HG03558 (cell line): ENCODE measurements at regions not wholly inside any gene's neighbourhood (a gene's known extent, or its start where the extent isn't known, plus 50 kb on each side); places are given as distances from the start of the nearest gene placed in this dataset.

Source experiments
- ATAC-seq: cut with Tn5 transposase; IDR thresholded peaks from one replicate; pipeline ENCODE4 v1.9.1; 2021; ENCODE audit warnings: moderate number of reproducible peaks; ENCODE audit not compliant: unreplicated experiment; ENCODE audit errors: extremely low read depth

DNA sequence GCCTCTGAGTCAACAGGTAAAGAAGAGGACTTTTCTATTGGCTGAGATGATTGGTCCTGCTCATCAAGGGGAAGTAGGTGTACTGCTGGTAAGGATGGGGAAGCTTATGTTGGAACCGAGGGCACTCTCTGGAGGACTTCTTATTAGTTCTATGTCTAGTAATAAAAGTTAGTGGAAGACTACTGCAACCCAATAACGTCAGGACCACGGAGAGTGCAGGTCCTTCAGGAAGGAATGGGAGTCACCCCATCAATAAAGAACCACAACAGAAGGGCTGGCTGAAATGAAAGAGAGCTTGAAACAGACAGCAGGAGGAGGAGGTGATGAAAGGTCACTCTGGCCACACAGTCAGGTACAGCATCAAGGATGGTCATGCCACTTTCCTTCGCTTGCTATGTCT, 68.8 kb upstream of the PRR23E start:
- no peak for ATAC-seq

DNA sequence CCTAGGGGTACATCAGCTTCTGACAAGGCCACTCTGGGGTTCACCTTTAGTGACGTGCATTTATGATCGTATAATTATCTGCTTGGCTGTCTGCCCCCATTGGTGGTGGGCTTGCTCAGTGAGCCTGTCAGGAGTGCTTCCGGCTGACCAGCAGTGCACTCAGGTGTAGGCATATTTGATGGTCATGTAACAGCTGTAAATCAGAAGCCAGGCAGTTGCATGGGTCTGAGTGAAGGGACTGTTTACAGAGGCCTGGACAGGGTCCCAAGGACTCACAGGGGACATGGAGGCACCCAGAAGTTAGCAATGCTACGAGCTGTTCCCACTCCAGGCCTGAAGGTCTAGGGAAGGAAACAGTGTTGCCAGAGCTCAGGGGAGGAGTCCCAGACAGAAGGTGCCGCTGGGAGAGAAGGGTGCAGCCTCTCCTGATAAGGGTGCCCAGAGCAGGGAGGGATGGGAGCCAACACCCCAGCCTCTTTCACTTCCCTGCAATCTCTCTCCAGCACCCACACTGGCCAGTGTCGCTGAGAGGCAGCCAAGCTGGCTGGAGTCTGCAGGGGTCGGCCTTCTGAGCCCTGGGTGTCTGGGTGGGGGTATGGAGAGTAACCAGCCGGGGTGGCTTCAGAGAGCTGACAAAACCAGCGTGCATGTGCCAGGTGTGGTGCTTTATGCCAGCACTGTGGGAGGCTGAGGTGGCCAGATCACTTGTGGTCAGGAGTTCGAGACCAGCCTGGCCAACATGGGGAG, 61.3 kb upstream of the PRR23E start:
- ATAC-seq = no peak

DNA sequence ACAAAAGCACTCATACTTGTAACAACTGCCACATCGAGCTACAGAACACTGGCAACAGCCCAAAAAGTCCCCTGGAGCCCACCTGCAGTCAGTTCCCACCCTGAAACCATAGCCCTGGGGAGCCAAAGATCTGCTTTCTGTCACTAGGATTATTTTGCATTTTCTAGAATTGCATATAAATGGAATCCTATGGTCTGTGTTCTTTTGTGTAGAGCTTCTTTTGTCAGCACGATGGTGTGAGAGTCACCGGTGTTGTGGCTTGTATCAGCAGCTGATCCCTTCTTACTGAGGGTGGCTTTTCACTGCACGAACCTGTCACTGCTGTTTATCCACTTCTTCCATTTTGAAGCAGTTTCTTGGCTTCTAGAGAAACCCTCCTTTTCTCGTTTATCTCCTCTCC, 60.1 kb upstream of the PRR23E start:
- no peak for ATAC-seq

DNA sequence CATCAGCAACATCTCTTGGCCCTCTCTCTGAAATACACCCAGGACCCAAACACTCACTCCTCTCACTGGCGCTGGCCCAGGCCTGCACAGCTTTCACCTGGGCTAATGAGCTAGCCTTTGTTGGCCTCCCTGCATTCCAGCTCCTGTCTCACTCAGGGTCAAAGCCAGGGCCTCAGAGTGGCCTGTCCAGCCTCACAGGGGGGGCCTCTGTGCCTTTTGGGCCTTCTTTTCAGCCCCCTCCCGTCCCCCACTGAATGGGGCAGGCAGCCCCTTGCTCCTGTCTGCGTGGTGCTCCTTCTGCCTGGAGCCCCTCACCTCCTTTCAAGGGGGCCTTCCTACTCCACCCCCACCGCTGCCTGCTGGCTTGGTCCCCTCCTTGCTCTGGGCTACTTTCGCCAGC, 59.0 kb upstream of the PRR23E start:
- ATAC-seq = no peak

DNA sequence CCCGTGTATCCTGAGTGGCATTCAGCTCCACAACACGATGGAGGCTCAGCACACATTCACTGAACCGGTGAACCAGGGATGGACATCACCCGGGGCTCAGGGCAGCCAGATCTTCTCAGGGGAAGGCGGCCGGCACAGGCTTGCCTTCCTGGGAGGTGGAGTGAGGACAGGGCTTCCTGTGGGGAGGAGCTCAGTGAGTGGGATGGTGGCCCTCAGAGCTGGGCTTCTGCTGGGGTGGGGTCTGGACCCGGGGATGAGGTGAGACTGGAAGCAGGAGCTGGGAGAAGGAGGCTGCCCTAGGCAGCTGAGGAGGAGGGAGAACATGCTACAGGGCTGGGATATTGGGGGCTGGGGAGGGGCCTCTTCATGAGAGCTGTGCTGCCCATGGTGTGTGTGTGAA, 58.5 kb upstream of the PRR23E start:
- no peak for ATAC-seq

DNA sequence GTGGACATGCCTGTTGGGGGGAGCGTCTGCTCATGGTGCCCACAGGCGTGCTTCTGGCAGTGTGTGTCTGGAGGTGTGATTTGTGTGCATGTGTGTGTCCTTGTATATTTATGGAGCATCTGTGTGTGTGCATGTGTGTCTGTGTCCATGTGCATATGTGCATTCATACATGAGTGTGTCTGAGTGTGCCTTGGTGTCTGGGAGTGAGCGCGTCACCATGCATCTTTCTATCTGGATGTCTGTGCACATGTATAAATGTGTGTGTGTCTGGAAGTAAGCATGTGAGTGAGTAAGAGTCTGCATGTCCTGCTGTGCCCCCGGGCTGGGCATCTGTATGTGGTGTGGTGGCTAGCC, 58.1 kb upstream of the PRR23E start:
- no peak for ATAC-seq

DNA sequence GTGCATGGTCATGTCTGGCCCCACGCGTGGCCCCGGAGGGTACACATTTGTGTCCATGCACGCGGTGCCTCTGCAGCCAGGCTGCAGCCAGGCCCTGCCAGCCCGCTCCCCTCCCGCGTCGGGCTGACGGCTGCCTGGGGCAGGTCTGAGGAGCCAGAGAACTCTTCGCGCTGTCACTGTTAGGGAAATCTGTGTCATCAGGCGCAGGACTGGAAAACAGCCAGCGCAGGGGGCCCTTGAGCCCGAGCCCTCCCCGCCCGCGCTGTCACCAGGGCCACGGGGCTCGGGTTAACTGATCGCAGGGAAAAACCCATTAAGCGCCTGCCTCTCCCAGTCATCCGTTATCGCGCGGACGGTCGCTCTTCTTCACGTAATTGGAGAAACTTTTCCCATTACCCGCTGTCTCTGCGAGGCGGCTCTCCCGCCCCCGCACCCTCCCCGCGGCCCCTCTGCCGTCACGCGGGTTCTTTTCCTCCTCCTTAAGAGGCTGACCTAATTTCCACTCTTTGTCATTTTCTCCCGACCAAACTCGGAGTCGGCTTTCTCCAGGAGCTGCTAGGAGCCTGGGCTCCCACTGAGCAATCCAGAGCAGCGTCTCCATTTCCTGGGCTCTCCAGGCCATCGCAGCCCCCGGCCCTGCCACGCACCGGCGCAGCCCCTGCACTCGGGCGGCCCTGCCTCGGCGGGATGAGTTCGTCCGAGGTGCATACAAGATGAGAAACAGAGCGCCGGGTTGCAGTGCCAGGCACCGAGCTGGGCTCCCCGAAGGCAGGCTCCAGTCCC, 57.5 kb upstream of the PRR23E start:
- no peak for ATAC-seq

DNA sequence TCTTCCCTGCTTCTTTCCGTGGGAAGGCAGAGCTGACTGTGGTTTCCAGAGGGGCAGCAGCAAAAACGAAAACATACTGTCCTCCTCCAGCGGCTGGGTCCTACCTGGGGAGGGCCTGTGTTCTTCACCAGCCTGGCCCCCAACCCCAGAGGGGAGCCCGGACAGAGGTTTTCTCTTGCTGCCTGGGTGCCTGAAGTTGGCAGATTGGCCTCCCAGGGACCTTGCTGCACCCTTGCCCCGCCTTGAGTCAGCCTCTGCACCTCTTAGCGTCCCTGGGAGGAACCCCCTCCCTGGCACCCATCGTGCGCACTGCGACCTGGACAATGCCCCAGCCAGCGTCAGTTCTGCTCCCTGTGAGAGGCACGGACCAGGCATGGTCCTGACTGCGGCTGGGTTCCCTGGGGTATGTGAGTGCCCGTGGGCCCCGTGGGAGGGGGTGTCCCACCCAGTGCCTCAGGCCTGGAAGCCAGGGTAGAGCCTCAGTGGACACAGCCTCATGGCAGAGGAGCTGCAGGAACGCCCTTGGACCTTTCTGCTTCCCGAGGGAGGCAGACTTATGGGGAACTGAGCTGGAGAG, 56.8 kb upstream of the PRR23E start:
- no peak for ATAC-seq

DNA sequence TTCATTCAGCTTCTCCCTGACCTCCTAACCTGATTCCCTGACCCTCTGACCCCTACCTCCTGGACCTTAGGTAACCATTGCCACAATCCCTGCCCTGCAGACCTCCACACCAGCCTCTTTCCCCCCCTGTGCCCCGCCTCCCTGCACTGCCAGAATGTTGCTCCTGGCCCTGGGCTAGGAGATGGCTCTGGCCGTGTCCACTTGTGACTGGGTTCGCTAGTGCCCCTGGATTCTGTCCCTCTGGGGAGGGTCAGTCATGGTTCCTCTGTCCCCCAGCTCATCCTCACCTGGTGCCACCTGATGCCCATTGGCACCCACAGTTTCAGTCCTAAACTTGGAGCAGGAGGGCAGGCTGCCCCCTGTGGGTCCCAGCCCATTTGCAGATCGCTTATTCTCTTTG, 56.2 kb upstream of the PRR23E start:
- ATAC-seq = no peak

DNA sequence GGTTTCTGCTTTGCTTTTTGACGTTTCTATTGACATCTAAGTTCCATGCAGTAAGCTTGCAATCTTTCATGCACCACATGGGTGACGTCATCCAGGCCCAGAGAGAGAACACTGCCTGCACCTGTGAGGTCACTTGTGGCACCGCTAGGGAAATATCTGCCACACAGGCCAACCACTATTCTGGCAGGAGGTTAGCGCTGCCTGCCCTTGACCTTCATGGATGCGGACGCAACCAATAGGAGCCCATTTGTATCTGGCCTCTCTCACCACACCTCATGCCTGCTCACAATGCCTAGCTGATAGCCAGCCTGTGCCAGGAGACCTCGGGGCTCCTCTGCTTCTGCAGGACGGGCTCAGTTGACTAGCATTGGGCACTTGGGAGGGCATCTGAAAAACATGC, 55.8 kb upstream of the PRR23E start:
- ATAC-seq = no peak

DNA sequence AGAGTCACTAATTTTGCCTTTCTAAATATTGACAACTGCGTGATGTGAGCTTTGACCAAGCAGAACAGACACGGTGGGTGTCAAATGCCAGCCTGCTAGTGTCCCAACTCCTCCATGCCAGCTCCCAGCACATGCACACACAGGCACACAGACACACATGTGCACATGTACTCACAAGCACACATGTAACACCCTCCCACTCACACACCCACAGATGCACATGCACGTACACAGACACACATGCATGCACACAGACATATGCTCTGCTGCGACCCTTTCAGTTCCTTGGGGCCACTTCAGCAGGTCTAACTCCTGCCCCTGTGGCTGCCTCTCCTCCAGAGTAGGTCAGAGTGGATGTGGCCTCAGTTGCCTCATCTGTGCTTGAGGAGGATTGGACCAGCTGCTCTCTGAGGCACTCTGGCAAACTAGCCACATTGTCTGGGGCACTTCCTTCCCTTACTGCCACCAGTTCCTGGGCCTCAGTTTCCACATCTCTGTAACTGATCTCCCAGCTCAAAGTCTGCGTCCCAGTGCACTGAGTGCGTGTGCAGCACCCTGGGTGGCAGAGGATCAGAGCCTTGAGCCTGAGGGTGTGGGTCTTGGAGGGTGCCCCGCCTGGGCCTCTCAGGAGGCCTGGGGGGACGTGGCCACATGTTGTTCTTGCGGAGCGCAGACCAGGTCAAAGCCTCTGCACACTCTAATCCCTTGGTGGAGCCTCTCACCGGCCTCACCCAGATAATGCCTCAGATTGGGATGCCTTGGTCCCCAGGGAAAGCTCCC, 55.0 kb upstream of the PRR23E start:
- no peak for ATAC-seq

DNA sequence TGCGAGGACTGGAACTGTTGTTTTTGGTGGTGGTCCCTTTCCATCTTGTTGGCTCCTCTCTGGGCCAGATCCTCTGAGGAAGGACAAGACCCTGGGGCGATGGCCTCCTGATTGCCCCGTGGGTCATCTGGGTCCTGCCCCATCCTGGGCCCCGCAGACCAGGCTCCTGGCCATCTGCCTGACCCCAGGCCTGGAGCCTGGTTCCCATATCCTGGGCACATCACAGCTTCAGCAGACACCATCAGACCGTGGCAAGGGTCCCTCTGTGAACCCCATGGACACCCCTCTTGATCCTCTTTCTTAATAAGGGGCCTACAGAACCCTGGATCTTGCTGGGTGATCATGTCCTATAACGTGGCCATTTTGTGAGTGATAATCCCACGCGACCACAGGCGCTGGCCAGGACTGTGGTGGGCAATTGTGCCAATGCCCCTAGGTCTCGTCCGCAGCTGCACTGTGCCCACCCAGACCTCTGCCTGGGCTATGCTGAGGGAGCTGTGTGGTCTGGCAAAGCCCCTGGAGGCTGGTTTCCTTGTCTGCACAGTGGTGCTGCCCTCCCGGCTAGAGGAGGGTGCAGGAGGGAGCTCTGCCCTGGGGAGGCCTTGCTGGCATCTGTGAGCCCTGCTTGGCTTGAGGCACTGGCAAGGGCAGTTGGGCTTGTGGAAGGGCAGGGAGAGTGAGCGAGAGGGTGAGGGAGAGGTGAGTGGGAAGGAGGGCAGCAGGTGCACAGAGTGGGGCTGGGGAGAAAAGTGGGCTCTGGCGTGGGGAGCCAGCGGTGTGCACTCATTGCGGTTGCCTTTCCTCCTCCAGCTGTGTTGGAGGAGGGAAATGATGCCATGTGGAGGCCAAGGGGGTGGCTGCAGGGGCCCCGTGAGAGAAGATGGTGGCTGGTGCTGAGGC, 53.1 kb upstream of the PRR23E start:
- ATAC-seq = no peak

DNA sequence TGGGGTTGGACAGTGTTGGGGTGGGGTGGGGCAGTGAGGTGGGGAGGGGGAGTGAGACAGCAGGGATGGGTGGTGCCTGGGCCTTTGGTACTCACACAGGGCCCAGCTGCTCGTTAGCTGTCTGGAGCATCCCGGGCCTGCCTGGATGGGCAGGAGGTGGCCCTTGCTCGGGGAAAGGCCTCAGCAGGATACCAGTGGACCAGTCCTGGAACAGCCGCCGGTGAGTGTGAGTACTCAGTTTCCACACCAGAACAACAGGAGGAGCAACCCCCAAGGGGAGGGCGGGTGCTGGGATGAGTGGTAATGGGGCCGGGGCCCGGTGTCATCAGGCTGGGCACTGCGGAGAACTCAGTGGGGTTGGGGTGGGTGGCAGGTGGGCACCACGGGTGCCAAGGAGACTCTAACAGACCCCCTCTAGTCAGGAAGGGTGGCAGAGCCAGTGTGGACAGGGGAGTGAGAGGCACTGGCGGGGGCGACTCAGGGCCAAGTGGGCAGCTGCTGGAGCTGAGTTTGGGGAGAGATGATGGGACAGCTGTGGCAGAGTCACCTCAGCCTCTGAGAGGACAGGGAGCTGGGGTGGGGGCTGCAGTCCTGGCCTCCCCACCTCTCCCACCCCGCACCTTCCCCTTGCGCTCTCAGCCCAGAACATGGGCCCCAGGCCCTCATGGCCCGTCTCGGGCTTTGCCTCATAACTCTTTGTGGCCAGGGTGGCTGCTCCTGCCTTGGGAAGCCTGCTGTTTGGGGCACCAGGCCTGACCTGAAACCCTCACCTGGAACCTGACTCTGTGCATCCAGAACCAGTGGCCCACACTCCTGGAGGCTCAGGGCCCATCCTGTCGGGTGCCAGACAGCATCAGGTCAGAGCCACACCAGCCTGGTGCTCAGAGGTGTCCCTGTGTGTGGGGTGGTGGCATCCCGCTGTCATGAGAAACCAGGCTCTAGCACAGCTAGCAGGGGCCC, 52.1 kb upstream of the PRR23E start:
- ATAC-seq = no peak

DNA sequence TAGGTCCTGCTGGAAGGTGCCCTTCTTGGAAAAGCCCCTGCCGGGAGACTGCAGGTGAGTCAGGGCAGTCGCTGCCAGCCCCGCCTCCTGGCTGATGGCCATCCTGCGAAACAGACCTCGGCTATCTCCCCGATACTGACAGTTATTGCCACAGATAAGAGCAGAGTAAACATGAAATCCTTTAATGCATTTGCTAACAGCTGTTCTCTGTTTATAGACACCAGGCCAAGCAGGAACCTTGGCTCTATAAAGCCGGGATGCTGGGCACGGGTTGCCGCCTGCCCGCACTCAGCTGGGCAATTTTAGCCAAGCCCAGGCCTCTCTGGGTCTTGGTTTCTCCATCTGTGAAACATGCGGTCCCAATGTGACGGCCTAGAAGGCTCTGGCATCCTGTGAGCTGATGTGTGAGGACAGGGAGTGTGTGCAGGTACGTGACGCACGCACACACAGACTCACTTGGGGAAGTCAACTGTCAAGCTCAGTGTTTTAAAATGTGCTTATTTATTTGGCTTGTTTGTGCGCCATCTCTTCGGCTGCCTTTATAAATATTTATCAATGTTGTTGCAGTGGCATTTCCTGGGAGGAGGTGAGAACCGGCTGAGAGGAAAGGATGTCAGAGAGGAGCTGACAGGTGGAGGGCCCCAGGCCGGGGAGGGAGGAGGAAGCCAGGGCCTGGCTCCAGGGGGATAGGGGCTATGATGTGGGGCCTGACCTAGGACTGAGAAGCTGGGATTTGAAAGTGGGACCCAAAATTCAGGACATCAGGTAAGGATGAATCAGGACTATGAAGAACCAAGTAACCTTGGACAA, 50.8 kb upstream of the PRR23E start:
- no peak for ATAC-seq
